Epithelial cell of prostate (primary cell): ENCODE measurements at regions not wholly inside any gene's neighbourhood (a gene's known extent, or its start where the extent isn't known, plus 50 kb on each side); places are given as distances from the start of the nearest gene placed in this dataset.
"Not testable (repeated sequence)": the region's sequence is repeated elsewhere in the genome, so short reads cannot be mapped to it uniquely, and the experiment has no call there.

Source experiments
- DNase-seq: peaks from one replicate; pipeline ENCODE4 v3.0.0-alpha.2; 2011; ENCODE audit warnings: low read depth, low spot score
- H3K27ac ChIP-seq: fragments of 450-650 bp; 2 replicates; pipeline ENCODE4 v1.5.1; 2017; ENCODE audit warnings: mild to moderate bottlenecking

DNA sequence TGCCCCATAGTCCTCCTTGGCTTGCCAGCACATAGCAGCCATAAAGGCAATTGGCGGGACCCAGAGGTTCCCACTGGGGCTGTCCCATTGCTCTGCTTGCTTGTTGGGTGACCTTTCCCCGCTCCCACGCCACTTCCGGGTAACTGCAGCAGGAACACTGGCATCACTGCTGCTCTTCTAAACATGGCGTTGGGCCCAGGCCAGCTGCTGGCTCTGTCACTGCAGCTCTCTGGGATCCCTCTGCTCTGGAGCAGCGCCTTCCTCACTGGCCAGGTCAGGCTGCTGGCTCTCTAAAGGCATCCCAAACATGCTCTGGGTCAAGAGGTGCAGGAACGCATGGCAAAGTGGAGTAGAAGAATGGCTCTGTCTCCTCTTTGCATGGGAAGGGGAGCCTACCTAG lies 92.9 kb downstream of the DRD1 start:
- no peak for DNase-seq
- no peak overlapping the region for H3K27ac ChIP-seq

DNA sequence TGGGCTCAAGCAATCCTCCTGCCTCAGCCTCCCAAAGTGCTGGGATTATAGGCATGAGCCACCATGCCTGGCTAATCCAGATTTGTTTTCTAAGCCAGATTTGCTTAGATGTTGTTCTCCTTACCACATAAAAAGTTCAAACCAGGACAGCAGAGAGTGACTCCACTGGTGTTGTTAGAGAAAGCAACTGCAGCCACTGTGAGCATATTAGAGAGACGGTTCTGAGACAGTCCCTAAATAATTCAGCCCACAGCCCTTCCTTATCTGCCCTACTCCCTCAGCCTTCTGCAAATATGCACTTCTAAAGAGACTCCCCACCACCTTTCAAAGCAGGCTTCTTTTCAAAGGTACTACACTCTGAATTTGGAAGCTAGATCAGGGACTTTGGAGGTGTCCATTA lies 96.1 kb downstream of the DRD1 start:
- no peak overlapping the region for H3K27ac ChIP-seq
- no peak for DNase-seq

DNA sequence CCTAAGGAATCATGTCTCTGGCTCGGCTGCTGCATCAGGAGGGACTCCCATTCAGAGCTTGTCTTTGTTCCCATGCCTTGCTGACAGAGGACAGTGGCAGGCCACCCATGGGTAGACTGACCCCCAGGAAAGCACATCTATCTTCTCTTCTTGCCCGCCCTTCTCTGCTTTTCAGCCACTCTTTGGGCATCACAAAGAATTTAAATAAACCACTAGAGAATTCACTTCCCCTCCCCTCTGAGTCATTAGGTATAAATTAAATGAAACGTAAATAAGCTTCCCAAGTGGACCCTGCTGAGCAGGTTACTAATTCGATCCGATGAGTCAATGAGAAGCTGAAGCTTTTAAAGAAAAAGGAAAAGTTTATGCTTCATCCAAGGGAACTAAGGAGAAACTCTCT lies 97.0 kb downstream of the DRD1 start:
- peak; percentile 26 for DNase-seq
- H3K27ac ChIP-seq, result no peak overlapping the region

DNA sequence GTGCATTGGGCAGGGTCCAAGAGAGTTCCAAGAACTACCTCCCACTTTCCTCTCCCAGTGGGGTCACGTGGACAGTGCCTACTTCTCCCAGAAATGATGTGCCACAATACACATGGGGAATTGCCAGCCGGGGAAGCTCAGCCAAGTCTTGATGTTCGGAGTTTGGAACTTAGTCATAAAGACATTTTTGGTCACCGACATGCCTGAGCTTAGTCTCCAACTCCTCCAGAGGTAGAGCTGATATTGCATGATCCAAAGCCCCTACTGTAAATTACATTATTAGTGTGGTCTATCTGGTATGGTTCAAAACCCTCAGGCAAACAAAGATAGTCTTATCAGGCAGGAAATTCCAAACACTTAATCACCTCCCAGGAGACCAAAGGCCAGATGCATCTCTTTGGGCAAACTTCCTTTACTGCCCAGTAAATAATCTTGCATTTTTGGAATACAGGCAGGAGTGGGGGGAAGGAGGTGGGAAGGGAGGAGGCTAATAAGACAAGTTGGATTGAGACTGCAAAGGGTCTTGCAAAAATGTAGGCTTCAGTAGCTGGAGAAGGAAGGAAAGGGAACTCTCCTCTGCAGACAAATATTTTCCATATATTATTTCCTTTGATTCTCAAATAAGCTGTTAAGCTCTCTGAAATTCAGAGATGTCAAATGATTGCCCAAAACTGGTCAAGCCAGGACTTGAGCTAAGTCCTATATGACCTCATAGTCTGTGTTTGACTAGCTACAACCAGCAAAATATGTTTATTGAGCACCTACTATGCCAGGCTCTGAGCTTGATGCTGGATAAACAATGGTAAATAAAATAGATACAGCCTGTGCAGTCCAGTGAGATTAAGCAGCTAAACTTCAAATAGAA lies 99.4 kb downstream of the DRD1 start:
- peak; percentile 44 for DNase-seq
- peak overlapping the region; percentile 48 for H3K27ac ChIP-seq

DNA sequence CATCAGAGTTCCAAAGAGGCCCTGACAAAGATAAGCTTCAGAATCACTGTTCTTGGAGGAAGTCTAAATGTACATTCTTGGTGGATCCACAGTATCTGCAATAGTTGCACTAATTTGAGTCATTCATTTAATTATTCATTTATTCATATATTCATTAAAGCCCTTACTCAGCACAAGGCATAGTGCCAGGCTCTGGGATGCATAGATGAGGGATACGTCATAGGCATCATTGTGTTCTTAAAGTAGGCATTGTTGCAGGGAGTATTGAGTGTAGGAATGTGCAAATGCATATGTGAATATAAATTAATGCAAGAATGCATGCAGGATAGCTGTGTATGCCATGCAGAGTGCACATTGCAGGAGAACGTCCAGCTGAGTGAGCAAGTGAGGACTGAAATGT lies 100.7 kb downstream of the DRD1 start:
- H3K27ac ChIP-seq, result no peak overlapping the region
- peak; percentile 22 for DNase-seq

DNA sequence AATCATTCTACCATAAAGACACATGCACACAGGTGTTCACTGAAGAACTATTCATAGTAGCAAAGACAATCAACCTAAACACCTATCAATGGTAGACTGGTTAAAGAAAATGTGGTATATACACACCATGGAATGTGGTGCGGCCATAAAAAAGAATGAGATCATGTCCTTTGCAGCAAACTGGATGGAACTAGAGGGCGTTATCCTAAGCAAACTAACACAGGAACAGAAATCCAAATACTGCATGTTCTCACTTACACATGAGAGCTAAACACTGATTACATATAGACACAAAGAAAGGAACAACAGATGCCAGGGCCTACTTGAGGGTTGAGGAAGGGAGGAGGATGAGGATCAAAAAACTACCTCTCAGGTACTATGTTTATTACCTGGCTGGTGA lies 103.8 kb downstream of the DRD1 start:
- H3K27ac ChIP-seq, result no peak overlapping the region
- DNase-seq, result no peak

DNA sequence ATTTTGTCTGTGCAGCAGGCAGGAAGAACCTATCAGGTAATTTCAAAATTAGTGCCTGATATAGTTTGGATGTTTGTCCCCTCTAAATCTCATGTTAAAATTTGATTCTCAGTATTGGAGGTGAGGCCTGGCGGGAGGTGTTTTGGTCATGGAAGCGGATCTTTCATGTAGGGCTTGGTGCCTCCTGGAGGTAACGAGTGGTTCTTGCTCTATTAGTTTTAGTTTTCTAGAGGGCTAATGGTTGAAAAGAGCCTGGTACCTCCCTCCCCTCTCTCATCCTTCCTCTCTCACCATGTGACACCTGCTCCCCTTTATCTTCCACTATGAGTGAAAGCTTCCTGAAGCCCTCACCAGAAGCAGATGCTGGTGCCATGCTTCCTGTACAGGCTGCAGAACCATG lies 106.3 kb downstream of the DRD1 start:
- no peak for DNase-seq
- H3K27ac ChIP-seq, result no peak overlapping the region

DNA sequence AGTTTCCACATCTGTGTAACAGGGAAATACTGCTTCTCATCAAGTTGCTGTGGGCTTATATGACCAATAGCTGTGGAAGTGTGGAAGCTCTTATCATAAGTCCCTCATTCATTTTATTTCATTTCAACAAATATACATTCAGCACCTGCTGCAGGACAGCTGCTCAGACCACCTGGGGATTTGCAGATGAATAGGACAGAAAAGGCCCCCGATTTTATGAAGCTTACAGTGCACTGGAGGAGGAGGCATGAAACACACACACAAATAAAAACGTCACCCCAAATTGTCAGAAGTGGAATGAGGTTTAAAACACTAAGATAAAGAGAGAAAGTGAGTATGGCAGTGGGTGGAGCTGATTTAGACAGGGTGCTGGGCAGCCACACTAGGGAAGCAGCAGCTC lies 107.2 kb downstream of the DRD1 start:
- DNase-seq, result no peak
- no peak overlapping the region for H3K27ac ChIP-seq

DNA sequence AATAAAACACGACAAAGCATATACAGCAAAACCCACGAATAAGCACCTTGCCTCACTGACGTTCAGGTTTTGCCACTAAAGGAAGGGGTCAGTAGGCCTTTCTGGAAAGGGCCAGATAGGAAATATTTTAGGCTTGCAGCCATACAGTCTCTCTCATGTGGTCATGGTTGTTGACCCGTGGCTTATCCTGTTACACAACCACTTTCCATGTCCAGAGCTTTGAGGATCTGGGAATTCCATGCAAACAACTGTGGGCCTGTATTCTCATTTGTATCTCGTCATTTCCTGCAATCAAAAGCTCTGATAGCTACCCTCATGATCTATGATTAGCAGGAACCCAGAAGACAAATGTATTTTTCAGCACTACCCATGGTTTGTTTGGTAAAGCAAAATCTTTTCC lies 108.3 kb downstream of the DRD1 start:
- no peak for DNase-seq
- no peak overlapping the region for H3K27ac ChIP-seq

DNA sequence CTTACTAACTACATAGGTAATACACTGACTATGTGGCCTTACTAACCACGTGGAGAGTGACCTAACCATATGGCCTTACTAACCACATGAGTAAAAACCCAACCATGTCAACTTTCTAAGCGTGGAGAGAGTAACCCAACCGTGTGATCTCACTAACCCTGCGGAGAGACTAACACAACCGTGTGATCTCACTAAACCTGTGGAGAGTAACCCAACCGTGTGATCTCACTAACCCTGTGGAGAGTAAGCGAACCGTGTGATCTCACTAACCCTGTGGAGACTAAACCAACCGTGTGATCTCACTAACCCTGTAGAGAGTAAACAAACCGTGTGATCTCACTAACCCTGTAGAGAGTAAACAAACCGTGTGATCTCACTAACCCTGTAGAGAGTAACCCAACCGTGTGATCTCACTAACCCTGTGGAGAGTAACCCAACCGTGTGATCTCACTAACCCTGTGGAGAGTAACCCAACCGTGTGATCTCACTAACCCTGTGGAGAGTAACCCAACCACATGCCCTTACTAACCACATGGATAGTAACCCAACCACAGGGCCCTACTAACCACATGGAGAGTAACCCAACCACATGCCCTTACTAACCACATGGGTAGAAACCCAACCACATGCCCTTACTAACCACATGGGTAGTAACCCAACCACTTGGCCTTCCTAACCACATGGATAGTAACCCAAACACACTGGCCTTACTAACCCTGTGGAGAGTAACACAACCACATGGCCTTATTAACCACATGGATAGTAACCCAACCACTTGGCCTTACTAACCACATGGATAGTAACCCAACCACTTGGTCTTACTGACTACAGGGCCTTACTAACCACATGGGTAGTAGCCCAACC lies 112.6 kb downstream of the DRD1 start:
- not testable (repeated sequence) for DNase-seq

DNA sequence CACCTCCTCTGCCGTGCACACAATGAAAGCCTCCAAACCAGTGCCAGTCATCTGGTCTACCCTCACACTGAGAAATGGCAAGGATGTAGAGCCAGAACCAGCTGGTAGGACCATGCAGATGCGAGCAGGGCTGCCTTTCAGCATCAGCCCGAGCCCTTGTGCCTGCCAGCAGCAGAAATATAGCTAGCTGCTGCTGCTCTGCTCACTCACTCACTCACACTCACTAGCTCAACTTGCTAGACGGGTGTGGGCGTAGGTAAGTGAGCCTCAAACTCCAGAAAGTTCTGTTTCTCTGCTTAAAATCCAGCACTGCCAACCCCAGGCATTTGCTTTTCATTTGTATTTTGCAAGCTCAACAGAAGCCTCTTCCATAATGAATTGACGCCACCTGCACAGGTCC lies 114.0 kb downstream of the DRD1 start:
- no peak overlapping the region for H3K27ac ChIP-seq
- DNase-seq, result no peak

More for the DNA sequence above, 112.6 kb downstream of the DRD1 start:
- H3K27ac ChIP-seq, result not testable (repeated sequence)

DNA sequence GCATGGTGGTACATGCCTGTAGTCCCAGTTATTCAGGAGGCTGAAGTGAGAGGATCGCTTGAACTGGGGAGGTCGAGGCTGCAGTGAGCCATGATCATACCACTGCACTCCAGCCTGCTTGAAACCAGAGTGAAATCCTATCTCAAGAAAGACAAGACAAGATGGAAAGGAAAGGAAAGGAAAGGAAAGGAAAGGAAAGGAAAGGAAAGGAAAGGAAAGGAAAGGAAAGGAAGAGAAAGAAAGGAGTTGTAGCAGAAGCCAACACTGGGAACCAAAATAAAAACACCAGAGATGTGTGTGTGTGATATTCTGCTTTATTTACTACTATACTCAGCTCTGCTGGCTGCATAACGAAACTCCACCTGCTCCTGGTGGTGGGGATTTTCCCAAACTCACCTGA lies 115.3 kb downstream of the DRD1 start:
- DNase-seq, result no peak
- no peak overlapping the region for H3K27ac ChIP-seq

DNA sequence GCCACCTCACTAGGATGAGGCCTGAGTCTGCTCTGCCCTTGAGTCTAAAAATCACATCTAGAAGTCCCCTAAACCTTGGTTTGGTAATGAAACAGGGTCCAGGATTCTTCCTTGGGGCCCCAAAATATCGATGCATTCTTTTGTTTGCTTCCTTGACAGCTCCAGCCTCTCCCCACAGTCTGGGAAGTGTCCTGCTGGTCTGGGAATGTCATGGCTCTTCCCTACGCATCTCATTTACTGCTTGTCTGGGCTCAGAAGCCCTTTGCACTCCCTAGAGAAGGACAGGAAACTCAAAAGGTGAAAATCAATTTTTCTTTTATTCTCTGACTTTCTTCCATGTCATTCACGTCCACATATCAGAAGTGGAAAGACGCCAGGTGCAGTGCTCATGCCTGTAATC lies 115.8 kb downstream of the DRD1 start:
- no peak for DNase-seq
- no peak overlapping the region for H3K27ac ChIP-seq

DNA sequence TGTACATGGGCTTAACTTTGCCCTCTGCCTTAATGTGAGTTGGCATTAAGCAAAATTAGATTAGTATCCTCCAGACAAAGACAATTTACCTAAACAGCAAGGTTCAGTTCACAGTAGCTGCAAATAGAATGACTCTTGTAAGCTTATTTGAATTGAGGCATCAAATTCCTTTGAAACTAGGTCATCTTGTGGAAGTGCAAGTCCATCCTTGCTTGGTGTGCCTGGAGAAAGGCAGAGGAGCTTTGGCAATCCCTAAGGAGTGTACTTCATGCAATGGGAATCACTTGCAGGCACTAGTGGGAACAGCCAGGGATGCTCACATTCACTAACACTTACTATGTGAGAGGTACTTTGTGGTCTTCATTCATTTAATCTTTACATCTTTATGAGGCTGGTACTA lies 118.3 kb downstream of the DRD1 start:
- peak; percentile 26 for DNase-seq

DNA sequence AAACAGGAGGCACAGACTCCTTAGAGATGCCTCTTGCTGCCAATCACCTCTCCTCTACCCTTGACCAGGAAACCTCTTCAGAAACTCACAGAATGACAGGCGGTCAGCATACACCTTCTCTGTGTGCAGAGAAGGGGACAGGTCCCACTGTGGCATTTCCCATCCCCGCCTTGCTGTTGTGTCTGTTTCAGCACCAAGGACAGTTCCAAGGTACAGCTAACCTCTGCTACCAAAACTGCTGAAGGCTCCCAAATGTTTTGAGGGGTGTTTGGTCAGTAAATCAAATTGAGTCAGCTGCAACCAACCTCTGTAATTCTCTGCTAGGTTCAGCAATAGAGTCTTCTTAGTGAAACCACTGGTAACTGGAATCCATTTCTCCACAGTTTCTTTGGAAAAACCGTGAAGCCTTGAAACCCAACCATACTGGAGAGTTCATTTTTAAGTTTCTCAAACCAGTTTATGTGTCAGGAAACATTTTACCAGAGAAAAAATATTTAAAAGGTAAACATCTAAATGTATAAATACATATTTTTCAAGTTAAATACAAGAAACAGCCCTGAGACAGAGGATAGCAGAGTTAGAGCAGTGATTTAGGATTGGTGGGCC lies 122.0 kb downstream of the DRD1 start:
- no peak overlapping the region for H3K27ac ChIP-seq
- DNase-seq, result no peak

More for the DNA sequence above, 118.3 kb downstream of the DRD1 start:
- H3K27ac ChIP-seq, result no peak overlapping the region

DNA sequence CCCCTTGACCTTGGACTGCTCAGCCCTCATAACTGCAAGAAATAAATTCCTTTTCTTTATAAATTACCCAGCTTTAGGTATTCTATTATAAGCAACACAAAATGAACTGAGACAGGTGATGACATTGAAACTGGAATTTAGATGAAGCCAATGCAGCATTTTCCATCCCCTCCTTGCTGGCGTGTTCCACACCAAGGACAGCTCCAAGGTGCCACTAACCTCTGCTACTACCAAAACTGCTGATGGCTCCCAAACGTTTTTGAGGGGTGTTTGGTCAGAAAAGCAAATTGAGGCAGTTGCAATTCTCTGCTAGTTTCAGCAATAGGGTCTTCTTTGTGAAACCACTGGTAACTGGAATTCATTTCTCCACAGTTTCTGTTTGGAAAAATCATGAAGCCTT lies 124.8 kb downstream of the DRD1 start:
- no peak overlapping the region for H3K27ac ChIP-seq
- DNase-seq, result no peak

DNA sequence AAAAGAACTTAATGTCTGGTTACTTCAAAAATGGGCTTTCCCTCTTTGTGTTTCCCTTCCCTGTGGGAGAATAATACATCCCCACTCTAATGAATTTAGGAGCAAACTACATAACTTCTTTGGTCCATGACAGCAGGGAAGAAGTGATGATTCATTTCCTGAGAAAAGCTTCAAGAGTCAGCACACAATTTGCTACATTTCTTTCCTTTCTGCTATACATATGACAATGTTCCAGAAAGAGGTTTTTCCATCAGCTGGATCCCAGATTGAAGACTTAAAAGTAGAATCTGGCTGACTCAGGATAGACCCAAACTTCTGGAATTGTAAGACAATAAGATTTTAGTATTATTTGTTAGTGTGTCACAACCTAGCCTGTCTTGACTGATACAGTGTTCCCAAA lies 126.1 kb downstream of the DRD1 start:
- no peak overlapping the region for H3K27ac ChIP-seq
- DNase-seq, result no peak

DNA sequence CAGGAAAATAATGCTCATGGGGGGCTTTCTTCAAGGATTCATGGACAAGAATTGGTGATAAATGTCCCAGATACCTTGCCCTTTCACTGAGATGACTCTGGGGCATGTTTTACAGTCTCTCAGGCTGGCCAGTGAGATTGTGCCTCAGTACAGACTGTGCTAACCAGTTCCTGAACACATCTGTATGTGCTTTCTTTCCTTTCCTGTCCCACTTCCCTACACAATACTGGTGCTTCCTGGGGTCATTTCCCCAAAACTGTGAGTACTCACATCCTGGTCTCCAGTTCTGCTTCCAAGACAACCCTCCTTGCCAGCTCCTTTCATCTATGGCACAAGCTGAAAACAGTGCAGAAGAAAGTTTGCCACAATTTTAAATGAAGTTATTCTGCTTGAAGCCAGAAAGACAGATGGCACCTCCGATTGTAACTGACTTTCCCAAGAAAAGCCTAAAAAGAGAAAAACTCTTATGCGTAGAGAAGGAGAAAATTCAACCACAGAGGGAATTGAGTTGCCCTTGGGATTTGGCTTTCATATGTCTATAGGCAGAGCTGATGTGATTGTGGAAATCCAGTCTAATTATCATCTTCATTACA lies 134.7 kb downstream of the DRD1 start:
- H3K27ac ChIP-seq, result no peak overlapping the region
- DNase-seq, result no peak

DNA sequence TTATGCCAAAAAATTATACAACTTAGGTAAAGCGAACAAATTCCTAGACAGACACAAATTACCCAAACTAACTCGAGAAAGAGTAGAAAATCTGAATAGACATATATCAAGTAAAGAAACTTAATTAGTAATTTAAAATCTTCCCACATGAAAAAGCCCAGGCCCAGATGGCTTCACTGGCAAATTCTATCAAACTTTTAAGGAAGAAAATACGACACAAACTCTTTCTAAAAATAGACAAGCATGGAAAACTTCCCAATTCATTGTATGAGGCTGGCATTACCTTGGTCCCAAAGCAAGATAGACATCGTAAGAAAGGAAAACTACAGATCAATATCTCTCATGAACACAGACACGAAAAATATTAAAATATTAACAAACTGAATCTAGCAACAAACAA lies 135.3 kb downstream of the DRD1 start:
- H3K27ac ChIP-seq, result no peak overlapping the region
- DNase-seq, result no peak

DNA sequence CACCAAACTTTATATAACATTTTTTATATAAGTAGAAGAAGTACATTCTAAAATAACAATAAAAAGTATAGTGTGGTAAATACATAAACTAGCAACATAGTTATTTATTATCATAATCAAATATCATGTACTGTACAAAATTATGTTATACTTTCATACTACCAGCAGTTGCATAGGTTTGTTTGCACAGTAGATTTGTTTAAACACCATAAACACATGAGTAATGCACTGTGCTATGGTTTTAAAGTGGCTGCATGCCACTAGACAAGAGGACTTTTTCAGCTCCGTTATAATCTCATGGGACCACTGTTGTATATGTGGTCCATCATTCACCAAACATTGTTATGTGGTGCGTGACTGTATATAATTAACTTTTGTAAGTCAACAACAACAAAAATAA lies 137.6 kb downstream of the DRD1 start:
- no peak overlapping the region for H3K27ac ChIP-seq
- DNase-seq, result no peak

DNA sequence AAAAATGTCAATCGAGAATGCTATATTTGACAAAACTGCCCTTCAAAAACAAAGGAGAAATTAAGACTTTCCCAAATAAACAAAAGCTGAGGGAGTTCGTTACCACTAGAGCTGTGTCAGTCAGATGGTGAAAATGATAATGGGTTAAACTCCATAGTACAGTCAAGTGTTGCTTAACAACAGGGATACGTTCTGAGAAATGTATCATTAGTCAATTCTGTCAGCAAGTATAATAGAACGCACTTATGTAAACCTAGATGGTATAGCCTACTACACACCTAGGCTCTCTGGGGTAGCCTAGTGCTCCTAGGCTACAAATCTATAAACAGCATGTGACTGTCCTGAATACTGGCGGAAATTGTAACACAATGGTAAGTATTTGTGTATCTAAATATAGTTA lies 138.7 kb downstream of the DRD1 start:
- no peak for DNase-seq
- H3K27ac ChIP-seq, result no peak overlapping the region
